ENCODE measurements at regions not wholly inside any gene's neighbourhood (a gene's known extent, or its start where the extent isn't known, plus 50 kb on each side); places are given as distances from the start of the nearest gene placed in this dataset.

GRCh38 chr3:74357881-74358280, 256.6 kb downstream of the CNTN3 start:
- Histone ChIP-seq H3K27ac (ENCODE audit: low read depth, low read length) (no peak overlapping the region), H3K27me3 (ENCODE audit: control insufficient read depth, low read length) (no peaks in the 10 kb centered on the region), H3K4me2 (ENCODE audit: low read length) (no peak overlapping the region), H3F3A (ENCODE audit: control insufficient read depth, insufficient read depth) (no peaks in the 10 kb centered on the region), H4K20me1 (ENCODE audit: control insufficient read depth, insufficient read depth, low read depth, low read length) (no peaks in the 10 kb centered on the region), H3K79me2 (ENCODE audit: control insufficient read depth, low read length) (no peaks in the 10 kb centered on the region), H3K4me3 (ENCODE audit: low read length) (no peak overlapping the region), H3K9me2 (replicated peaks; ENCODE audit: control insufficient read depth, low read length) (no peaks in the 10 kb centered on the region), H3K36me3 (ENCODE audit: control insufficient read depth, low read length) (no peaks in the 10 kb centered on the region), H3K4me1 (ENCODE audit: control insufficient read depth, low read length) (no peaks in the 10 kb centered on the region), H3K9me3 (ENCODE audit: control insufficient read depth, insufficient read depth, low read length) (no peaks in the 10 kb centered on the region)
- TF ChIP-seq EZH2phosphoT487 (IDR thresholded peaks at IDR 0.05; ENCODE audit: borderline replicate concordance, low read length) = no peak
- no peak for TF ChIP-seq CTCF (IDR thresholded peaks at IDR 0.05; ENCODE audit: low read depth, low read length, poor library complexity, severe bottlenecking)

GRCh38 chr3:74353039-74353438, 261.4 kb downstream of the CNTN3 start:
- Histone ChIP-seq H3F3A (ENCODE audit: control insufficient read depth, insufficient read depth) (no peaks in the 10 kb centered on the region), H3K79me2 (ENCODE audit: control insufficient read depth, low read length) (no peaks in the 10 kb centered on the region), H3K36me3 (ENCODE audit: control insufficient read depth, low read length) (no peaks in the 10 kb centered on the region), H4K20me1 (ENCODE audit: control insufficient read depth, insufficient read depth, low read depth, low read length) (no peaks in the 10 kb centered on the region), H3K4me3 (ENCODE audit: low read length) (no peak overlapping the region), H3K4me2 (ENCODE audit: low read length) (no peak overlapping the region), H3K4me1 (ENCODE audit: control insufficient read depth, low read length) (no peaks in the 10 kb centered on the region), H3K9me2 (replicated peaks; ENCODE audit: control insufficient read depth, low read length) (no peaks in the 10 kb centered on the region), H3K27me3 (ENCODE audit: control insufficient read depth, low read length) (no peaks in the 10 kb centered on the region), H3K9me3 (ENCODE audit: control insufficient read depth, insufficient read depth, low read length) (no peaks in the 10 kb centered on the region), H3K27ac (ENCODE audit: low read depth, low read length) (no peak overlapping the region)
- TF ChIP-seq CTCF (IDR thresholded peaks at IDR 0.05; ENCODE audit: low read depth, low read length, poor library complexity, severe bottlenecking) = no peak
- no peak for TF ChIP-seq EZH2phosphoT487 (IDR thresholded peaks at IDR 0.05; ENCODE audit: borderline replicate concordance, low read length)

- no peaks in the 10 kb centered on the region for H3K9me2 ChIP-seq (replicated peaks; ENCODE audit: control insufficient read depth, low read length)
- H3K9me3 ChIP-seq (ENCODE audit: control insufficient read depth, insufficient read depth, low read length) = no peaks in the 10 kb centered on the region
- H3K4me2 ChIP-seq (ENCODE audit: low read length) = no peak overlapping the region
- no peak overlapping the region for H3K4me3 ChIP-seq (ENCODE audit: low read length)
- H4K20me1 ChIP-seq (ENCODE audit: control insufficient read depth, insufficient read depth, low read depth, low read length) = no peaks in the 10 kb centered on the region
- H3K27me3 ChIP-seq (ENCODE audit: control insufficient read depth, low read length) = no peaks in the 10 kb centered on the region
- H3K4me1 ChIP-seq (ENCODE audit: control insufficient read depth, low read length) = no peaks in the 10 kb centered on the region
- TF ChIP-seq EZH2phosphoT487 (IDR thresholded peaks at IDR 0.05; ENCODE audit: borderline replicate concordance, low read length) (no peak), CTCF (IDR thresholded peaks at IDR 0.05; ENCODE audit: low read depth, low read length, poor library complexity, severe bottlenecking) (no peak)
- no peaks in the 10 kb centered on the region for H3F3A ChIP-seq (ENCODE audit: control insufficient read depth, insufficient read depth)
- H3K27ac ChIP-seq (ENCODE audit: low read depth, low read length) = no peak overlapping the region
- no peaks in the 10 kb centered on the region for H3K79me2 ChIP-seq (ENCODE audit: control insufficient read depth, low read length)
- H3K36me3 ChIP-seq (ENCODE audit: control insufficient read depth, low read length) = no peaks in the 10 kb centered on the region
Observed at GRCh38 chr3:74352166-74352565, 262.3 kb downstream of the CNTN3 start.

GRCh38 chr3:74351213-74351612, 263.2 kb downstream of the CNTN3 start:
- TF ChIP-seq CTCF (IDR thresholded peaks at IDR 0.05; ENCODE audit: low read depth, low read length, poor library complexity, severe bottlenecking) = no peak
- no peak for TF ChIP-seq EZH2phosphoT487 (IDR thresholded peaks at IDR 0.05; ENCODE audit: borderline replicate concordance, low read length)
- no peaks in the 10 kb centered on the region for H3F3A ChIP-seq (ENCODE audit: control insufficient read depth, insufficient read depth)
- H3K4me1 ChIP-seq (ENCODE audit: control insufficient read depth, low read length) = no peaks in the 10 kb centered on the region
- H3K9me2 ChIP-seq (replicated peaks; ENCODE audit: control insufficient read depth, low read length) = no peaks in the 10 kb centered on the region
- H4K20me1 ChIP-seq (ENCODE audit: control insufficient read depth, insufficient read depth, low read depth, low read length) = no peaks in the 10 kb centered on the region
- H3K27ac ChIP-seq (ENCODE audit: low read depth, low read length) = no peak overlapping the region
- no peaks in the 10 kb centered on the region for H3K79me2 ChIP-seq (ENCODE audit: control insufficient read depth, low read length)
- H3K27me3 ChIP-seq (ENCODE audit: control insufficient read depth, low read length) = no peaks in the 10 kb centered on the region
- no peak overlapping the region for H3K4me3 ChIP-seq (ENCODE audit: low read length)
- H3K4me2 ChIP-seq (ENCODE audit: low read length) = no peak overlapping the region
- no peaks in the 10 kb centered on the region for H3K36me3 ChIP-seq (ENCODE audit: control insufficient read depth, low read length)
- H3K9me3 ChIP-seq (ENCODE audit: control insufficient read depth, insufficient read depth, low read length) = no peaks in the 10 kb centered on the region
